Suppressor macrophage treated with lipopolysaccharide for 1 hour (primary cell): ENCODE measurements at regions not wholly inside any gene's neighbourhood (a gene's known extent, or its start where the extent isn't known, plus 50 kb on each side); places are given as distances from the start of the nearest gene placed in this dataset.

Experiments used
- DNase-seq, 3 donors: peaks; one replicate each; pipeline ENCODE4 v3.0.0-alpha.2; 2020 to 2022

DNA sequence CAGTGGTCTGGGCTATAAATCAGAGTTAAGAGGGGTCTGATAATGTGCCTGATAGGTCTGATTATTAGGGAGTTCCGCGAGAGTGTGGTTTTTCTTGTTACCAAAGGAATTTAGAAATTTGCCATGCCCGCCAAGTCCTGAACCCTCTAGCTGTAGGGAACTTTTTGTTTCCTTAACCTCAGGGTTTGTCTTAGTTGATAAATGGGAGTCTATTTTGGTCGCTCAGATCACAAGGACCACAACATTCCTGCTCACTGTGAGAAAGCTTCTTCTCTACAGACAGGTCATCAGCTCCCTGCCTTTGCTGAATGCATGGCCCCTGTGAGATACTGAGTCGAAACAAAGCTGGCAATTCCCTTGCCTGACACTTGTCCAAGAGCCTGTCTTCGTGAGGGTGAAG is 497.8 kb downstream of the HS3ST4 start:
- no peak for DNase-seq

DNA sequence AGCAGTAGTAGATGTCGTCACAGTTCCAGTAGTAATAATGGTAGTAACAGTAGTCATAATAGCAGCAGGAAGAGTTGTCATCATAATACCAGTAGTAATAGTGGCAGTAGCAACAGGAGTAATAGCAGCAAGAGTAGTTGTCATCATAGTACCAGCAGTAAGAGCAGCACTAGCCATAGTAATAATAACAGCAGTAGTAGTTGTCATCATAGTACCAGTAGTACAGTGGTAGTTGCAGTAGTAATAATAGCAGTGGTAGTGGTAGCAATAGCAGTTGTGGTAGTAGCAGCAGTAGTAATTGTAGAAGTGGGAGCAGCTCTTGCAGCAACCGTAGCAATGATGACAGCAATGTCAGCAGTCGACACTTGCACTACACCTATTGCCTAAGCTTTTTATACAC is 502.8 kb downstream of the HS3ST4 start:
- no peak for DNase-seq

DNA sequence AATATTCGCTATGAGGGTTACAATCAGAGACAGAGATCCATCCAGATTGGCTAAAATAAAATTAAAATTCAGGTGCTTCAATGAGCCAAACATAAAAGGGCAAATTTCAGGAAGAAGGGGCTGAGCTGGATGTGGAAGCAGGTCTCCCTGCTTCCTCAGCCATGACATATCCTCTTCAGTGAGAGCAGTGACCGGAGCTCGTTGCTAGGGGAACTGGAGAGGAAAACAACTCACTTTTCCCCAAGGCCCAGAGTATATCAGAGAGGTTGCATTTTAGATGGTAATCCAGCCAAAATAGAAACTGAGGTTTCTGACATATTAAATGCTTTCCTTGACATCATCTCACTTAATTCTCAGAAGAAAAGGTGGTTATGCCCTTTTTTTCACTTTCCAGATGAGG is 503.5 kb downstream of the HS3ST4 start:
- DNase-seq: no peak

DNA sequence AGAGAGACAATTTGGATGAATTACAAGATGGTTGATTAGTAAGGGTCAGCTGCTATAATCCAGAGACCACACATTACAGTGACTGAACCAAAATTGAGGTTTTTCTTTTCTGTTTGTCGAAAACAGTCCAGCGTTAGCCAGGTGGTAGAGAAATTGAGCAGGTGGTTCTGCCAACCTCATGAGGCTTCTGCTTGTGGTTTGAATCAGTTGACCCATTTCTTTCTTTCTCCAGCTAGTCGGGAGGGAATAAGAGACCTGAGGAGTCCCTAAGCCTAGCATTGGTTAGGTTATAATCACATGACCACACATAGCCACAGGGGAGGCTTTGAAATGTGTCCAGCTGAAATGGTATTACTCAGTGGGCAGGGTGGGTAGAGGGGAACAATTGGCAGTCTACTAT is 504.6 kb downstream of the HS3ST4 start:
- no peak for DNase-seq

GRCh38 chr16:26196802-26197201 is 505.0 kb downstream of the HS3ST4 start:
- DNase-seq: no peak

GRCh38 chr16:26197707-26198106 is 505.9 kb downstream of the HS3ST4 start:
- no peak for DNase-seq

DNA sequence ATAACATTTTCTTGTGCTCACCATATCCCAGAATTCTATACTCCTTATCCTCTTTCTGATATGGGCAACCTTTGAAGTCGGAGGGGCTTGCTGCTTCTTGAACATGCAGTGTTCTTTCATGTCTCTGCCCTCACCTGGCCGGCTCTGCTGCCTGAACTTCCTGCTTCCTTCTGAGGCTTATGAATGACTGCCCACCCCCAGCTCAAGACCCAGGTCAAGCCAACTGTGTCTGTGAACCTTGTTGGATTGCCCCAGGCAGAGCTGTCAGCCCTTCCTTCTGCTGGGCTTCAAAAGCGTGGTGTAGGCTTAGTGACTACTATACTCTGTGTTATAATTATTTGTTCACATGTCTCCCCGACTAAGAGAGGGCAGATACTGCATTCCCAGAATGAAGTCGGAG is 506.5 kb downstream of the HS3ST4 start:
- DNase-seq: no peak

GRCh38 chr16:26204138-26204537 is 512.4 kb downstream of the HS3ST4 start:
- no peak for DNase-seq

- no peak for DNase-seq
Observed at GRCh38 chr16:26211542-26211941, 519.8 kb downstream of the HS3ST4 start.

GRCh38 chr16:26212599-26212998 is 520.8 kb downstream of the HS3ST4 start:
- DNase-seq: no peak

GRCh38 chr16:26214581-26215174 is 522.9 kb downstream of the HS3ST4 start:
- DNase-seq: no peak

- DNase-seq: no peak
Observed at GRCh38 chr16:26220894-26221293, 529.1 kb downstream of the HS3ST4 start.

DNA sequence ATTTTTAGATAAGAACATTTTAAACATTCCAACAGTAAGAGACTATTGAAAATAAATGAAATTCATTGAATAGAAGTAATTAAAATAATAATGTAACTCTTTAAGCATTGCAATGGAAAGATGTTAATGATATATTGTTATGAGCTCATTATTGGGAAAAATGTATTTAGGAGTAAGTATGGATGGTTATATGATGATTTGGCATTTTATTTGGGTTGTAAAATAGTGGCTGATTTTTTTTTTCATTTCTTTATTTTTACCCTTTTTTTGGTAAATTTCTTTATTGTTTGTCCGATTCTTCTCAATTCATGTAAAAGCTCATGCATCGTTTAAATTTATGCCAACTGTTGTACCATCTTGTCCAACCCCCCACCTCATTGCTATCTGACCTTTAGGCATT is 539.9 kb downstream of the HS3ST4 start:
- no peak for DNase-seq

GRCh38 chr16:26240807-26241206 is 549.0 kb downstream of the HS3ST4 start:
- no peak for DNase-seq

- no peak for DNase-seq
Observed at GRCh38 chr16:26247063-26247462, 555.3 kb downstream of the HS3ST4 start.

- DNase-seq: no peak
Observed at GRCh38 chr16:26252598-26252997, 560.8 kb downstream of the HS3ST4 start.

GRCh38 chr16:26261621-26262020 is 569.9 kb downstream of the HS3ST4 start:
- DNase-seq: no peak

DNA sequence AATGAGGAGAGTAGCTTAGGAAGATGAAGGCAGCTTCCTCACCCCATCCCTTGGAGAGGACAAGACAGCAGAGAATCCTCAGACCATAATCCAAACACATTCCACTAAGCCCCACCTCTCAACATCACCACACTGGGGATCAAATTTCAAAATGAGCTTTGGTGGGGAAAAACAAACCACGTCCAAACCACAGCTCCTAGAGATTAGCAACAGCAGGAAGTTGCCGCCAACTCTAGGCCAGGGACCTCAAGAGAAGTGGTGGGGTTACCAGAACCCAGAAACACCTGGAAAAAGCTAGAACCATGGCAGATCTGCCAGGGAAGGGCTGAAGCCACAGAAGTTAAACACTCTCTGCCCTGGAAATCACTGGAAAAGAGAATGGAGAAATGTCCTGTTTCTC is 571.6 kb downstream of the HS3ST4 start:
- DNase-seq: no peak

GRCh38 chr16:26267641-26268040 is 575.9 kb downstream of the HS3ST4 start:
- DNase-seq: no peak

GRCh38 chr16:26269673-26270072 is 577.9 kb downstream of the HS3ST4 start:
- no peak for DNase-seq

DNA sequence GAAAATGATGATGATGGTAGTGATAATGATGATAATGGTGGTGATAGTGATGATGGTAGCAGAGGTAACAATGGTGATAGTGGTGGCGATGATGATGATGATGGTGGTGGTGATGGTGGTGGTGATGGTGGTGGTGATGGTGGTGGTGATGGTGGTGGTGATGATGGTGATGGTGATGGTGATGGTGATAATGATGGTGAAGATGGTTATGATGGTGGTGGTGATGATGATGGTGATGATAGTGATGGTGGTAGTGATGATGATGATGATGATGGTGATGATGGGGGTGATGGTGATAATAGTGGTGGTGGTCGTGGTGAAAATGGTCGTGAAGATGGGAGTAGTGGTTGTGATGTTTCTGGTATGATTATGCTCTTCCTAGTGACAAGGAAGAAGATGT is 581.8 kb downstream of the HS3ST4 start:
- DNase-seq: no peak

DNA sequence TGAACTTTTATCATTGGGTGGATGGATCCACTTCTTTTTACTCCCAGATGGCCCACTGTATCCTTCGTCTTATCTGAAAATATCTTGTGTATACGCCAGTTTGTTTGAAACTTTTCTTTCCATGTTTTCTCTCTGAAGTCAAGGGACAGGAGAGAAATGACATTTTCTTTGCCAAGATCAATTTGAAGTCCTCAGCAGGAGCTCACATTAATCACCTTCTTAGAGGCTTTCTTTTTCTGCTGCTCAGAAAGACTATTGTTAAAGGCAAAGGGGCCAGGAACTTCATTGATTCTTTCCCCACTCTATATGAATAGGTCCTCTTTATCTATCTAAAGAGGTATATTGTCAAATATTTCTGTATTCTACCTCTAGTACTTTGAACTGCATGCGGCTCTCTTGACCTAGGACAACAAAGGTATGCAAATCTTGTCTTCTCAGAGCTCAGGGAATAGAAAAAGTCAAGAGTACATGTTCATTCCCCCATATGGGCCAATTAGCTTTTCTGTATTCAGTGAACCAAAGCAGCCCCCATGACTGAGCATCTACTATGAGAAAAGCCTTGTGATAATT is 583.3 kb downstream of the HS3ST4 start:
- no peak for DNase-seq

DNA sequence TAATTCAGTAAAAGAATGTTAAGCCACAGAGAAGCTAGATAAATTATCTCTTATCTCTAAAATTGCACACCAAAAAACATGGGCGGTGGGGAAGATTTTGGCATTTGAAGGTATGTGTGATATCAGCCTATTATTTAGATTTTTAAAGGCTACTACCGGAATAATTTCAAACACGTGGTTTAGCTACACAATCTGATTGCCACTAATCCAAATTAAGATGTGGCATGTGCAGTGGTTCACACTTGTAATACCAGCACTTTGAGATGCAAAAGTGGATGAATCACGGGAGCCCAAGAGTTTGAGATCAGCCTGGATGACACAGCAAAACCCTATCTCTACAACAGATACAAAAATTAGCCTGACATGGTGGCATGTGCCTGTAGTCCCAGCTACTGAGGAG is 584.5 kb downstream of the HS3ST4 start:
- no peak for DNase-seq

GRCh38 chr16:26281381-26282110 is 589.8 kb downstream of the HS3ST4 start:
- no peak for DNase-seq
